ENCODE measurements at regions not wholly inside any gene's neighbourhood (a gene's known extent, or its start where the extent isn't known, plus 50 kb on each side); places are given as distances from the start of the nearest gene placed in this dataset.

DNA sequence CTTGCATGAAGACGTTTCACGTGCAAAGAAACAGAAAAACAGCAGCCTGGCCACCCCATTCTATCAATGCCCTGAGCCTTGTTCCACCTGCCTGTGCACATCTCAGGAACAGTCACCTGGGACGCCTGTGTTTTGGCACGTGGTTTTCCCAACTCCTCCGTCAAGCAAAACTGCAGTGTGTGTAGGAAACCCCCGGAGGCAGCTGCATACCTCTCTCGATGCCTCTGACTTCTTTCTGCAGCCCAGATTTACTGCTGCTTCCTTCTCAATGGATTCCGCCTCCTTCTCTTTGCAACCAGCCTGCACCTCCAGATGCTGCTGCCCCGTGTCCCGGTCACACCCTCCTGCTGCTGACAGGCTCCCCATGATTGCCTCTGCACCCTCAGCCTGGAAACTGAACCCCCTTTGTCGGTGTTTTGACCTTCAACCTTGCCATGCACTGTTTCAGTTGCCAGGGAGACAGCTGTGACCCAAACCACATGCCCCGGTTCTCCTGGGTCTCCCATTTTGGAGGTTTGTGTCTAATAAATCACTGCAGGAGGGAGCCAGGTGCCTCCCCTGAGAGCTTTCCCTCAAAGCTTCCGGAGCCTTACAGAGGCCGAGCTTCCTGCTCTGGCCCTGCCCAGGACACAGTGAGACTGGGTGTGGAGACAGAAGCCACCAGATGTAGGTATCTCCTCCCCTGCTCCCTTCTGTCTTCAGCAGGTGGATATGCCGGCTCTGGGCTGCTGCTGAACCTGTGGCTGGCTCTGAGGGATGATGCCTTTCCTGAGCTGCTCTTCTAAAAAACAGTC, 395.5 kb upstream of the IRX1 start:
- H3K27ac Mint-ChIP-seq: peak overlapping the region; percentile 59
- H3K27me3 Mint-ChIP-seq: peaks cover 60% of the 10 kb centered on the region
- TF ChIP-seq, protein P1, sequence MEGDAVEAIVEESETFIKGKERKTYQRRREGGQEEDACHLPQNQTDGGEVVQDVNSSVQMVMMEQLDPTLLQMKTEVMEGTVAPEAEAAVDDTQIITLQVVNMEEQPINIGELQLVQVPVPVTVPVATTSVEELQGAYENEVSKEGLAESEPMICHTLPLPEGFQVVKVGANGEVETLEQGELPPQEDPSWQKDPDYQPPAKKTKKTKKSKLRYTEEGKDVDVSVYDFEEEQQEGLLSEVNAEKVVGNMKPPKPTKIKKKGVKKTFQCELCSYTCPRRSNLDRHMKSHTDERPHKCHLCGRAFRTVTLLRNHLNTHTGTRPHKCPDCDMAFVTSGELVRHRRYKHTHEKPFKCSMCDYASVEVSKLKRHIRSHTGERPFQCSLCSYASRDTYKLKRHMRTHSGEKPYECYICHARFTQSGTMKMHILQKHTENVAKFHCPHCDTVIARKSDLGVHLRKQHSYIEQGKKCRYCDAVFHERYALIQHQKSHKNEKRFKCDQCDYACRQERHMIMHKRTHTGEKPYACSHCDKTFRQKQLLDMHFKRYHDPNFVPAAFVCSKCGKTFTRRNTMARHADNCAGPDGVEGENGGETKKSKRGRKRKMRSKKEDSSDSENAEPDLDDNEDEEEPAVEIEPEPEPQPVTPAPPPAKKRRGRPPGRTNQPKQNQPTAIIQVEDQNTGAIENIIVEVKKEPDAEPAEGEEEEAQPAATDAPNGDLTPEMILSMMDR (conservative IDR thresholded peaks at IDR 0.05): no peak
- H3K36me3 Mint-ChIP-seq: no peaks in the 10 kb centered on the region
- H3K4me3 Mint-ChIP-seq: no peak overlapping the region
- peaks cover 2% of the 10 kb centered on the region for H3K9me3 Mint-ChIP-seq
- DNase-seq (ENCODE audit: extremely low spot score, unreplicated experiment): no peak
- H3K4me1 Mint-ChIP-seq (ENCODE audit: unreplicated experiment): peaks cover 19% of the 10 kb centered on the region

DNA sequence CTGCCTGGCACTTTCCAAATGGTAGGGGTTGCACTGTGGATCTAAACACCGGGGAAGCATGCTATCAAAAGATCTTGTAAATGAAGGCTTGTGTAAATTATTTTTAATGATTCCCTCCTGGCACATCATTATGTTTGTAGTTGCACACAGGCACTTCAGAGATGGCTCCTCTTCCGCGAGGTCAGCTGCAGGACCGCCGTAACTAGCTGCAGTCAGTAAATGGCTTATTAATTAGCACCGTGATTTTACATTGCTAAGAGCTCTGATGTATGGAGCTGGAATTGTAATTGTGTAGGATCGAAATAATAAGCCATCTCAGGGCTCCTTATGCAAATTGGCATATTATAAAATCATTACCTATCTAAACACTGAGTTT, 397.6 kb upstream of the IRX1 start:
- no peak overlapping the region for H3K27ac Mint-ChIP-seq
- DNase-seq (ENCODE audit: extremely low spot score, unreplicated experiment): no peak
- H3K36me3 Mint-ChIP-seq: no peaks in the 10 kb centered on the region
- H3K4me3 Mint-ChIP-seq: peak overlapping the region; percentile 81
- TF ChIP-seq, protein P1 (conservative IDR thresholded peaks at IDR 0.05): no peak
- H3K27me3 Mint-ChIP-seq: peaks cover 66% of the 10 kb centered on the region
- H3K4me1 Mint-ChIP-seq (ENCODE audit: unreplicated experiment): peaks cover 33% of the 10 kb centered on the region
- no peaks in the 10 kb centered on the region for H3K9me3 Mint-ChIP-seq

DNA sequence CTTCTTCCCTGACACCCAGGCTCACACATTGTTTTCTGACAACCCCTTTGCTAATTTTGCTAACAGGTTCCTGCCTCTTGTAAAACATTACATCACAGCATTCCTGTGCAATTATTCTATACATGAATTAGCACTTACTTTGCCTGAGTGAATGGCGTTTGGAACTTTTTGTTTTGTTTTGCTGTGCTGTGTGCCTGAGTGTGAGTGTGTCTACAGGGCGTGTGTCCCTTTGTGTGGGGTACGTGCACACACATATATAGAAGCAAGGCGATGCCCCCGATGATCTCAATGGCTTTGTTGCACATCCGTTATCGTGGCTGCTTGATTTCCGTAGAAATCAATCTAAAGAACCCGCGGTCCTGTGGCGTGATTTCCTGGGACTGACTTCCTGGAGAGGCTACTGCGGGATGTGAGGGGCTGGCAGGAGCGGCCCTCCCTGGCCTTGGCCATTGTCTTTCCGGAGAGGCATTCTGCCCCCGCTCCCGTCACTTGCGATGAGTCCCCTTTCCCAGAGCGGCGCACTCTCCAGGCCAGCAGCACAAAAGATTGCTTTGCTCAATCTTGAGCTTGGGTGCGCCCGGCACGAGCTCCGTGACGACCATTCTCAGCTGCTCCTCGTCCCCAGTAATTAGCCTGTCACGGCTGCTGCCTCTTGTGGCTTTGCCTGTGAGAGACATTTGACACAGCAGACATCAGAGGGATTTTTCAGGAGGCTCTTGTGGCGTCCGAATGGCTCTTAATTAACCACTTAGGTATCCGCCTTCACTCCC, 398.1 kb upstream of the IRX1 start:
- H3K9me3 Mint-ChIP-seq: no peaks in the 10 kb centered on the region
- H3K36me3 Mint-ChIP-seq: no peaks in the 10 kb centered on the region
- peaks cover 64% of the 10 kb centered on the region for H3K27me3 Mint-ChIP-seq
- H3K4me3 Mint-ChIP-seq: peak overlapping the region; percentile 81
- H3K4me1 Mint-ChIP-seq (ENCODE audit: unreplicated experiment): peaks cover 33% of the 10 kb centered on the region
- no peak overlapping the region for H3K27ac Mint-ChIP-seq
- TF ChIP-seq, protein P1 (conservative IDR thresholded peaks at IDR 0.05): no peak
- no peak for DNase-seq (ENCODE audit: extremely low spot score, unreplicated experiment)

DNA sequence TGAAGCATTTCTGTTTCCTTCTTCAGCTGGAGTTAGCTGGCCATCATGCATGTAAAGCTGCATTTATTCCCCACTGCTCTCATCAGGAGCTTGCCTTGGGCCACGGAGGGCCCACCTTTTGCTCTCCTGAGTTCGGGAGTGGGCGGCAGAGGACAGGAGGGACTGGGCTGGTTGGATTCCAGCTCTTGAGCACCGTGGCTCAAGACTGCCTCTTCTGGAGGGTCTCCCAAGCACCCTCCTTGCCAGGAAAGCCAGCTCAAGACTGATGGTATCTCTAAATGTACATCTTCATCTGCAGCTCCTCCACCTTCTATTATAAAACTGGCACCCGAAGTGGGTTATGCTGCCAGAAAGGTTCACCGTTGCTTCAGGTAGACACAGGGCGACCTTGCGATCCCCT, 399.6 kb upstream of the IRX1 start:
- H3K27me3 Mint-ChIP-seq: peaks cover 59% of the 10 kb centered on the region
- peaks cover 33% of the 10 kb centered on the region for H3K4me1 Mint-ChIP-seq (ENCODE audit: unreplicated experiment)
- TF ChIP-seq, protein P1 (conservative IDR thresholded peaks at IDR 0.05): peak; percentile 34
- no peak overlapping the region for H3K27ac Mint-ChIP-seq
- H3K9me3 Mint-ChIP-seq: no peaks in the 10 kb centered on the region
- no peak for DNase-seq (ENCODE audit: extremely low spot score, unreplicated experiment)
- no peak overlapping the region for H3K4me3 Mint-ChIP-seq
- H3K36me3 Mint-ChIP-seq: no peaks in the 10 kb centered on the region

DNA sequence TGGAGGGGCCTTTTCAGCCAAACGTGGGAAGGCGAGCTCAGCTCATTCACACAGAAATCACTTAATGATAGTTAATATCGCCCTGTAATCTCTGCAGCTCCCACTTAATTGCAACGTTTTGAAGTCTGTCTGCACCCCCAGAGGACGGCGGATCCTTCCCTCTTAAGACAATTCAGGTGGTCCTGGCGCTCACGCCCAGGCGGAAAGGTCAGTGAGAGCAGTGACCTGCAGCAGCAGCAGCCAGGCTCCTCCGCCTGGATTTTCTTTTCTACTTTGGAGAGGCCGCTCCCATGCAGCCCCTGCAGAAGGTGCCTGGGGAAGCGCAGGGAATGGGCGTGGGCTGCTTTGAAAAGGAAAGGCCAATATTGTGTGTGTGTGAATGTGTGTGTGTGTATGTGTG, 400.9 kb upstream of the IRX1 start:
- Mint-ChIP-seq H3K27ac (no peak overlapping the region), H3K9me3 (no peaks in the 10 kb centered on the region), H3K27me3 (peaks cover 50% of the 10 kb centered on the region), H3K4me3 (no peak overlapping the region), H3K36me3 (no peaks in the 10 kb centered on the region), H3K4me1 (ENCODE audit: unreplicated experiment) (peaks cover 27% of the 10 kb centered on the region)
- TF ChIP-seq, protein P1 (conservative IDR thresholded peaks at IDR 0.05): no peak
- DNase-seq (ENCODE audit: extremely low spot score, unreplicated experiment): no peak

Measured in type B pancreatic cell (in vitro differentiated cells).